ENCODE measurements at regions not wholly inside any gene's neighbourhood (a gene's known extent, or its start where the extent isn't known, plus 50 kb on each side); places are given as distances from the start of the nearest gene placed in this dataset.
"Not testable (repeated sequence)": the region's sequence is repeated elsewhere in the genome, so short reads cannot be mapped to it uniquely, and the experiment has no call there.

GRCh38 chr2:215830304-215830703 is 183.0 kb downstream of the MREG start:
- no peak for DNase-seq

- DNase-seq: no peak
These were observed 184.1 kb downstream of the MREG start for GRCh38 chr2:215829261-215829660.

- DNase-seq: peak; percentile 55
These were observed 184.7 kb downstream of the MREG start for GRCh38 chr2:215828528-215829184.

GRCh38 chr2:215826838-215827441 is 186.4 kb downstream of the MREG start:
- DNase-seq: no peak

GRCh38 chr2:215826376-215826775 is 187.0 kb downstream of the MREG start:
- DNase-seq: no peak

GRCh38 chr2:215825707-215826106 is 187.6 kb downstream of the MREG start:
- DNase-seq: no peak

GRCh38 chr2:215821298-215821697 is 192.1 kb downstream of the MREG start:
- DNase-seq: not testable (repeated sequence)

- DNase-seq: not testable (repeated sequence)
These were observed 193.6 kb downstream of the MREG start for GRCh38 chr2:215819713-215820112.

- no peak for DNase-seq
These were observed 196.3 kb downstream of the MREG start for GRCh38 chr2:215817046-215817445.

GRCh38 chr2:215816424-215816823 is 196.9 kb downstream of the MREG start:
- DNase-seq: no peak

- no peak for DNase-seq
These were observed 197.4 kb downstream of the MREG start for GRCh38 chr2:215815960-215816359.

- DNase-seq: no peak
These were observed 200.4 kb downstream of the MREG start for GRCh38 chr2:215812966-215813365.

GRCh38 chr2:215811409-215812345 is 201.7 kb downstream of the MREG start:
- DNase-seq: no peak

GRCh38 chr2:215811003-215811402 is 202.3 kb downstream of the MREG start:
- DNase-seq: no peak

GRCh38 chr2:215808996-215809395 is 204.4 kb downstream of the MREG start:
- DNase-seq: no peak

GRCh38 chr2:215808194-215808593 is 205.2 kb downstream of the MREG start:
- no peak for DNase-seq

- DNase-seq: no peak
These were observed 207.9 kb downstream of the MREG start for GRCh38 chr2:215805493-215805892.

- no peak for DNase-seq
These were observed 210.2 kb downstream of the MREG start for GRCh38 chr2:215803150-215803549.

GRCh38 chr2:215799194-215799593 is 214.2 kb downstream of the MREG start:
- no peak for DNase-seq

GRCh38 chr2:215797676-215798075 is 215.7 kb downstream of the MREG start:
- no peak for DNase-seq

- DNase-seq: no peak
These were observed 217.1 kb downstream of the MREG start for GRCh38 chr2:215796140-215796855.

- no peak for DNase-seq
These were observed 218.4 kb downstream of the MREG start for GRCh38 chr2:215794829-215795546.

Measured in stimulated activated CD8-positive, alpha-beta memory T cell treated with anti-CD3 and anti-CD28 coated beads, Interleukin-4, amount 100 ng/mL, for 48 hours (primary cell).